GM21786 (cell line): ENCODE measurements at regions not wholly inside any gene's neighbourhood (a gene's known extent, or its start where the extent isn't known, plus 50 kb on each side); places are given as distances from the start of the nearest gene placed in this dataset.

ENCODE experiments used
- ATAC-seq: cut with Tn5 transposase; IDR thresholded peaks from one replicate; pipeline ENCODE4 v1.9.1; 2021; ENCODE audit not compliant: unreplicated experiment

DNA sequence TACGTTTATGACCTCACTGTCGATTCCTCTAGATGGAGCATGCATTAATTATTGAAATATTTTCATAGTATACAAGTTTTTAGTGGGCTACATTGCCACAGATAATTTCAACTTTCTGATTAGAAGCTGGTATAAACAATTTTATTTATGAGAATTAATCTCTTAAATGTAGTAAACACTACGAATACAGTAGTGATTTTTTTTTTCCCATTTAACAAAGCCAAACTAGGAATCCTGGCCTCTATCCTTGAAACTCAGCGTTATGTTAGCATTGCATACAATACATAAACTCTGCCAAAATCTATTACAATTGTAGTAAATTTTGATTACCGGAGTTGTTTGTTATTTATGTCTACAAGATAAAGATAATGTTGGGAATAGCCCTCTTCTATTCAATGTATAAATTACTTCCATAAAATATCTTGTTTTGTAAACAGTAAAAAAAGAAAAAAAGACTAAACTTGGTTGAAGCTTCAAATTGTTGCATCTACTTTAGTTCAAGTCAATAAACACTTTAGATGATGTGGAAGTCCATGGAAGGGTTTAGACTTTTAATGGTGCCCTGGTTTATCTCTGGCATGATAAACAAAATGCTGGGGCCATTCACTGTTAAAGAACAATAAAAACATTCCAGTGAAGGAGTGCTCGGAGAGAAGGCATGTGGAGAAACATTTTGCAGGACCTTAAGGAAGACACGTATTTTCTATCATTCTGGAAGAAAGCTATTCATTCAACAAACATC is 77.3 kb upstream of the NR2F2 start:
- ATAC-seq = no peak

DNA sequence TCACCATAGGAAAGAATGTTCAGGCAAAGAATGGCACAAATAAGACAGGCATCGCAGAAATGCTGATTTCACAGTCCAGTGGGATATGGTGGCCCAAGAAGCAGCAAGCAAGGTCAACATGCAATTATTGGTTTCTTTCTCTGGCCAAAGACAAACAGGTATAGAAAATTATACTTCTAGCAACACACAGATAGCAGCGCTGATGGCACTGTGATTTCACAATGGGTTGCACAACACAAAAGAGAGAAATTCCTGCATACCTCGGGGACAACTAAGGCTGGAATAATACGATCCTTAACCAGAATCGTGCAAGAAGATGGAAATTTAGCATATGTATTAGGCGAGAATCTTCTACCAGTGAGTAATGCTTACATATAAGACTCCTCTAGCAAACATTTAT is 76.3 kb upstream of the NR2F2 start:
- ATAC-seq = no peak

DNA sequence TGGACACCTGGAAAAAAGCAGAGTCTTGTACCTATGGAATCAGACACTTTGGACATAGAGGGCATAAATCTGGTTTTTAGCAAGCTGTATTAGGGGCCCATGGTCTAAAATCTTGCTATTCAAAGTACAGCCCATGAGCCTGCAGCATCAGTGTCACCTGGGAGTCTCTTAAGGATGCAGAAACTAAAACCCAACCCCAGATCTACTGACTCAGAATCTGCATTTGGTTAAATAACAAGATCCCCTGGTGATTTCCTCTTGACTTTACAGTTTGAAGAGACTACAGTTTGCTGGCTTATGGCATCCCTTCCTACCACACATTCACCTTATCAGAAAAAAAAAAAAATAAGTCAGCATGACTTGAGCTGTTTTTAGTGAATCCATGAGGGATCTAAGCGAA is 74.9 kb upstream of the NR2F2 start:
- ATAC-seq = no peak

DNA sequence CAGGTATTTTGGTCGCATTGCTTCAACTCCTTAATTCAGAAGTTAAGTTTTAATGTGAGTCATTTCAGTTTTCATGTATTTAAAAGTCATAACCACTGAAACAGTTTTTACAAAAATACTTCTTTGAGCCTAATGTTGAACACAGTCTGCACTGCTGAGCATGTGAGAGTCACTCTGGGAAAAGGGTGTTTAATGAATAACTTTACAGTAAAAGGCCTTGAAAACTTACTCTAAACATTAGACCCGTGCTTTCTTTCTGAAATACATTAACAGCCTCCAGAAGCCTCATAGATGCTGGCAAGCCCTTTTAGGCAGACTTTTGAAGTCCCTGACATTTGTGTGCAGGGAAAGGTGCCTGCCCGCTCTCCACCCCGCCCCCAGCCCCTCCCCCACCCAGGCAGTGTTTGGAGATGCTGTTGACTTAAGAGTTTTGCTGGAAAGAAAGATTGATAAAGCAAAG is 68.9 kb upstream of the NR2F2 start:
- peak; percentile 82 for ATAC-seq

DNA sequence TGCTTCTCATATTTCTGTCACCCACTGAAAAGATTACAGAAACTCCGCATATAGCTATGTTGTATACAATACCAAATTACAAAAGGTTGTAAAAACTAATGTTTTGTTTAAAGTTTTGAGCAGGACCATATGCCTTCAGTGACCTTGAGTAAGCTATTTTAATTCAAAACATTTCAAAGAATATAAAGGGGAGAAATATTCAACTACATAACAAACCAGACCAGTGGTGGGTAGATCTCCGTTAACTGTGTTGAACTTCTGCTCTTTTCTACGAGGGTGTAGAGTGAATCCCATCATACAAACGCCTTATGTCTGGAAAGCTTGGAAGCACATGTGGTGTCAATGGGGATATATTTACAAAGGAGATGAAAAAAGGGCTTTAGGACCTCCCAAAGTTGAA is 68.4 kb upstream of the NR2F2 start:
- no peak for ATAC-seq

DNA sequence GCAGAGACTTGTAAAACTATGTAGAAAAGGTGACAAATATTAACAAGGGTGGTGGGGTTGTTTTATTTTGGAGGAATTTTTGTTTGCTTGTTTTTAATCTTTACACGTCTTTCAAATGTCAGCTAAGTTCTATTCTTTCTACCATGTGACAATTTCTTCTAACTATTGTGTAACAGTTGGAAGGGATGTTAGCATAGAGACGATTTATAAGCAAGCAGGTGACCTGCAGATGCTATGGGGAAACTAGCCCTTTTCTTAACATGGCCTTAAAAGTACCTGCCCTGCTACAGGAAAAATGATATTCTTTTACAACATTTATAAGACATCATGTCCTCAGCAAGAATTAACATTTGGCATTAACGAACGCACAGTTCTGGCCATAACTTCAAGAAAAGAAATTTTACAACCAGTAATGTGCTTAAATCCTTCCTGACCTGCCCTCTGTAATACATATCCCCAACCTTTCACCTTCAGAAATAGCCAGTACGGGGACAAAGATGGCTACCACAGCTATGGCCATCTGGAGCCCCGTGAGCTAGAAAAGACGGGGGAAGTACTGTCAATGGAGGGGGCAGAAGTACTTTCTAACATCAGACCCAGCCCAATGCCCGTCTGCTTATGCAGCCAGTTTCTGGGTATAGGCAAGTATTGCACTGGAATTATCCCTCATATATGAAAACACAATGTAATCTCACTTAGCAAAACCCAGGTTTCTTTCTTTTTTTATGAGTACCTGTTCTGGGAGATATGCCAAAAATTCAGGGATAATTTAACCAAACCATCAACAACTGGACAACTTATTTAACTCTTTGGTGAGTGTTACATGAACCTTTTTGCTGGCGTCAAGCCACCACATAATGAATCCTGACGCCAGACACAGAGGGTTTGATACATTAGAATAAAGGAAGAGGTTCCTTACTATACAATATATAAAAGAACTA is 67.7 kb upstream of the NR2F2 start:
- ATAC-seq = no peak

DNA sequence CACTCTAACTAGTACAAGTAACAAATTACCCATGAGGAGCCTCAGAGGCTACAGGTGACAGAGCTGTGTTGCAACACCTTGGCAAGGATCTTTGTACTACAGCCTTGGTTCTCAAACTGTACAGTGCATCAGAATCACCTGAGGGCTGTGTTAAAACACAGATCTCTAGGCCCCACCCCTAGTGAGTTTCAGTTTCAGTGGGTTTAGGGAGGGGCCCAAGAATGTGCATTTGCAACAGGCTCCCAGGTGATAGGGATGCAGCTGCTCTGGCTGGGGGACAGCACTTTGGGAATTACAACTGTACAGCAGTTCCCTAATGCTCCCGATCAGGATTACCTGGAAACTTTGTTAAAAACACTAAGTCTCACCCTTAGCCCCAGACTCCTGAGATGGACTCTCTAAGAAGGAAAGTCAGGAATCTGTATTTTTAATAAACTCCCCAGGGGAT is 66.1 kb upstream of the NR2F2 start:
- no peak for ATAC-seq

DNA sequence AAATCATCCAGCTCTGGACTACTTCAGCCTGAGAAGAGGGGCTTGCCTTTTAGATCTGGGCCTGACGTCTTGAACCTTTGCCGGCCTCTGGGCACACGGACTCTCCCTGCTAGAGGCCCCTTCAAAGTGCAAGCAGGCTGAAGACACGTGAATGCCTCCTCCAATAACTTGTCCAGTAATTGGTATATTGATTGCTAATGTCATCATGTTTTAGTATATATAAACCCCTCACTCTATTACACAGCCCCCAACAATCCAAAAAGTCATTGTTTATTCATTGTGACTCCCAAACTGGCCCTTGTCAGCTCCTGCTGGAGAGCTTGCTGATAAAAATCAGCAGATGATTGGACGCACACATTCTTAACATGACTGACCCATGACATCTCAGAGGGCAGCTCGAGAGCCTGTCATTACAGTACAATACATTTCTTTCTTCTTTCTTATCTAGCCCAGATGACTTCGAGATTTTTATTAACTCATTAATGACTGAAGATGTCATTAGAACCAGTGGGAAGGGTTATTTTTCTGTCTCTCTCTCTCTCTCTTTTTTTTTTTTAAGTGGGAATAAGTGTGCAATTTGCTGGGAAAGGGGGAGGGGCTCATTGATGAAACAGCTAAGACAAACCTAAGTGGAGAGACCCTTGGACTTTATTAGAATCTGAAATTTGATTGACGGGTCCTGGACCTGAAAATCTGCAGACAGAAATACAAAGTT is 65.5 kb upstream of the NR2F2 start:
- no peak for ATAC-seq

DNA sequence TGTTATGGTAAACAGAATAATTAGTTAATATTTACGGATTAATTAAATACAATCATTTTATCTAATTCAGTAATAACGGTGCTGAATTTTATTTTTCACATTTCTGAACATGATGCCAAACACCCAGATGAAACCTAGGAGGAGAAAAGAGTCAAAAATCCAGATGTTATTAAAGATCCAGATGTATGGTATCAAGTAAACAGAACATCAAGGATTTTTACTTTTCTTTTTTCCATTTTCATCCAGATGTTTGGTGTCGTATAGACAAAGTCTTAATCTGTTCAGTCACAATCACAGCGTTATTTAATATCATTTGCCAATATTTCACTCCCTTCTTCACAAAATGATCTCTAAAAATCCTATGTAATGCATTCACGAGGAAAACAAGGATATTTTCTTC is 64.0 kb upstream of the NR2F2 start:
- ATAC-seq = no peak

DNA sequence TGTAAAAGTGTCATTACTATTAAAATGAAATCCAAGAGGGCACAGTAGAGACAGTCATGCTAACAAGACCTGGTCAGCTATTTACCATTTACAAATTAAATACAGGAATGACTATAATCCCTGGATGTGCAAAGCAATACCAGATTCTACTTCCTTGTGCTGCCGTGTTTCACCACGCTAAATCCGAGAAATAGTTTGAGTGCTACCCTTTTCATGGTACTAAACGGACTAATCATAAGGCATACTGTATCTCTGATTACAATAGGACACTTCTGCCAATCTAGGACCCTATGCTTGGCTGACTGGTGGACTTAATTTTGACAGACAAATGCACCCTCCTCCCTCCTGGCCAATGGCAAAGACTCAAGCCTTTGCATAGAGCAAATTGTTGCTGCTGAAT is 63.0 kb upstream of the NR2F2 start:
- no peak for ATAC-seq

DNA sequence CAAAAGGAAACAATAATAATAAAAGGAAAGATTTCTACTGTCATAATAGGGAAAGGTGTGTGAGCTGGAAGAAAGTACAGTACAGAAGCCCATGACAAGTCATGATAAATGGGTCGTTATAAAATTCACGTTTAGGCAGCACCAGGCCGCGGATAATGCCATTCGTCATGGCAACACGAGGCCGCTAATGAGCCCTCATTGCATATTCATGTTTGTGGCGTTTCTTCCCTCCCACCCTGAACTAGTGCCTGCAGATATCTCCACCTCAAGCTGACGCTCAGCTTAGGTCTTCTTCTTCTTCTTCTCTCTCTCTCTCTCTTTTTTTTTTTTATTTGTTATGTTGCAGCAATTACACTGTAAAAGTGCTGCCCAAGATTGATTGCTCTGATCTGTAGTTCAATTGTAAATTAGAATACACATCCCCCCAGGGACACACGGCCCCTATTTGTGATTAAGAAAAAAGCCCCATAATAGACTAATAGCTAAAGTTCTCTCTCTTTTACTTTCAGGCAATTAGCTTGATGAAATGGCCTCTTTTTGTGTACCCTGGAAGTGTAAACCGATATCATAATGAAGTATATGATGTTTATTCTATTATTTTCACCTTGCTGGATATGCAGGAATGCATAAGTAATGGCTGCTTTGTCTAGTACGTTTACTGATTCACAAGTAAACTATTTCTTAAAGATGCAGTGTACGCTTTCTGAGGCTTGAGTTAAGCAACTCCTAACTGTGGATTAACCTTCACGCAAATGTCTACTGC is 61.9 kb upstream of the NR2F2 start:
- ATAC-seq = no peak

DNA sequence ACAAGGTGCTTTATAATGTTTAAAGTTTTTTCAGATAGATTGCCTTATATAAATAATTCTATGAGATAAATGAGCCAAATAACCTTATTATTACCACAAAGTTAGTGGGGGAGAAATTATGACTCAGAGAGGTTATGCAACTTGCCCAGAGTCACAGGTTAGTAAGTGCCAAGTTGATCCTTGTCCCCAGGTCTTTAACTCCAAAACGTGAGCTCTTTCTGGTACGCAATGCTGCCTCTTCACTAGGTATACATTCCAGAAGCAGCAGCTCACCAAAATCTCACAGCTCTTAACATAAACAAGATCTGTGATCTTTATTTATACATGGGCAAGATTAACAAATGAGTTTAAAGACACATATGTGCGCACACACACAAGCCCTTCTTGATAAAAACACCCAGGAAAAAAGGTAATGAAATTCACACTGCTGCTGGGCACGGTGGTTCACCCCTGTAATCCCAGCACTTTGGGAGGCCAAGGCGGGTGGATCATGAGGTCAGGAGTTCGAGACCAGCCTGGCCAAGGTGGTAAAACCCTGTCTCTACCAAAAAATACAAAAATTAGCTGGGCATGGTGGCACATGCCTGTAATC is 59.8 kb upstream of the NR2F2 start:
- ATAC-seq = no peak

DNA sequence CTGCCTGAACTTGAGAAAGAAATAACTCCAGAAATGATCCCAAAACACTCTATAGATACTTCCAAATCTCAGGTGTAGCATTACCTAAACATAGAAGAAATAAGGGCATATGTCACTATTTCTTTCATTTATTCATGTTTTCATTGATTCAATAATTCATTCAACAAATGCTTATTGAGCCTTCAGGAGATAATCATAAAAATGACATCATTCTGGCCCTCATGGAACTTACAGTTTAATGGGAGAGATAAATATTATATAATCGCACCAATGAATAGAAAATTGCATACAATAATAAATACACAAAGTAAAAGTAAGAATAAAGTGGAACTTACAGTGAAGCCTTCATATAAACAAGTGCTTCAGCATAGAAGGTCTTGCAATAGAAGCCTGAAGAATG is 58.1 kb upstream of the NR2F2 start:
- no peak for ATAC-seq

DNA sequence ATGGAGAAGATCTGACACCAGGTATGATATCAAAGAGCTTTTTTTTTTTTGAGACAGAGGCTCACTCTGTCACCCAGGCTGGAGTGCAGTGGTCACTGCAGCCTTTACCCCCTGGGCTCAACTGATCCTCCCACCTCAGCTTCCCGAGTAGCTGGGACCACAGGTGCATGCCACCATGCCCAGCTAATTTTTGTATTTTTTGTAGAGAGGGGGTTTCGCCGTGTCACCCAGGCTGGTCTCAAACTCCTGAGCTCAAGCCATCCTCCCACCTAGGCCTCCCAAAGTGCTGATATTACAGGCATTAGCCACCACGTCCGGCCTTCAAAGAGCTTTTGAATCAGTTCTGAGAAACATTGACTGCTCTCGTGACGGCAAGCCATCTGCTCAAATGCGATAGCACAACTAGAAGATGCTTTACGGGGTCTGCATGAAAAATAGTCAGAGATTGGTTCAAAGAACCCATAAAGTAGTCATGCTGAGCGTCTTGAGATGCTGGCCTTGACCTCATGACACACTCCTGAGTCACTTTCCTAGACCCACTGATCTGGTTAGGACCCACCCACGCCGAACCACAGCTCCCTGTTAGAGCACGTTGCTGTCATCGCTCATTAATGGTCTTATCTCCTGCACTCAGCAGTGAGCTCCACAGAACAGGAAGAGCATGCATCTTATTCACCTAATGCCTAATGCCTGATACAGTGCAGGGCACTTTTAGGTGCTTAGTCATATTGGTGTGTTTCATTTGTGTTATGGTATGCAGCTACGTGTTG is 57.0 kb upstream of the NR2F2 start:
- no peak for ATAC-seq

DNA sequence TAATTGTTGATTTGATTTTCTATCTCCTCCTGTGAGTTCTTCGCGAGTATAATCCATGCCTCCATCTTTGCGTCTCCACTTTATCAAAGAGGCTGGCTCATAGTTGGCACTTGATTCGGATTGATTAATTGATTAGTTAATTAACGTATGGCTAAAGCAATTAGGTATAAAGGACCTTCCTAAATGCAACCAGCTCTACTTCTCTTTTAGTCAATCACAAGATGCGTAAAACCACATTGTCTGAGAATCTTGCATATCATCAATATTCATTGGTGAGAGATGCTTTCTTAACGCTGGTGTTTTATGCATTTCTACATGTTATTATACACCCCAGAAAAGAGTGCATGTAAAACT is 56.4 kb upstream of the NR2F2 start:
- no peak for ATAC-seq

DNA sequence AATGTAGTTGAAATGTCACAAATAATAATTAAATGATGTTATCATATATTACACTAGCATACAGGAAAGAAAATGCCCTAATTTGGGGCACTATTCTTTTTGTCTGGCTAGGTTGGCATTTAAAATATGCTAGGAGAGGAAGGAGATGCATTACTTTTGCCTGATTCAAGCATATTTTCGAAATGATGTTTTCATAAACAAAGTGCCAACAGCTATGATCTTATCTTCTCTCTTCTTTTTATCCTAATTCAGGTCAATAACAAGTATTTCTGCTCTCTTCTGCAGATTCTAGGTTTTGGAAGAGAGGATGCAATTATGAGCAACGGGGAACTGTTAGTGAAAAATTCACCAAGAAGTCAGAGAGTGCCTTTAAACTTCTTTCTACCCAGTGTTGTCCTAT is 55.8 kb upstream of the NR2F2 start:
- no peak for ATAC-seq

DNA sequence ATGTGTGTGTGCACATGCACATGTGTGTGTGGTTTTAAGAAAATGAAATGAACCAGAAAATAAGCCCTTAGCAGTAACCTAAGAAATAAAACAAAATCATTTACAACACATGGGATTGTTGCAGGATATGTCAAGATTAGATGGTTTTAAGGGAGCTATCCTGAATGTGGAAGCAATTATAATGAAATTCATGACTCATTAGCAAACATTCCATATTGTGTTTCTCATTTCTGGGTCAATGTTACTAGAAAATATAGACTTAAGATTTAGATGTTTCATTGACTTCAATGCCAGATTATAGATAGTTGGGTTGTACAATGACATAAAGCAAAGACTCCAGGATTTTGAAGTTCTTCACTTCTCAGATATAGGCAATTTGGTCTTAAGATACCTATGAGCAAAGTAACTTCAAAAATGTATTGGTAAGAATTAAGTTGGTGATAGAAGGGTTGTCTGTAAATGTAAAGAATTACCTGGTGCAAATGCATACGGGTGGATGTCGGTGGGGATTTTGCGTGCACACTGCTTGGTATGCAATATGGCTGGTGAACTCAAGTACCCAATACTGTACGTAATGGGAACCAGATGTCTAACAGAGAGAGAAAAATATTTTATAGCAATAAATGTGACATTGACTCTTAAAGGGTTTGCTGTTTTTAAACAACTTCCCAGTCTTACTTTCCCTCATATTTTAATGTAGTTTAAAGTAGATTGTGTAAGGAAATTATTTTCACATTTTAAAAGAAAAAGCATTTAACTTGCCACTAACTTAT is 53.9 kb upstream of the NR2F2 start:
- no peak for ATAC-seq
